ENCODE measurements at regions not wholly inside any gene's neighbourhood (a gene's known extent, or its start where the extent isn't known, plus 50 kb on each side); places are given as distances from the start of the nearest gene placed in this dataset.
A peak's percentile ranks its signal among the peaks of the same experiment; 100 is the strongest.

GRCh38 chr9:24293386-24293785 is 252.3 kb downstream of the IZUMO3 start:
- no peak overlapping the region for H3K27ac ChIP-seq
- 2 to 4% methylated on average over 4 of the region's 4 CpGs for WGBS, 2 experiments (ENCODE audit: low coverage in 1 of 2, low lambda C conversion rate in 2 of 2, missing lambda C conversion rate in 2 of 2)
- no peaks in the 10 kb centered on the region for H3K9me2 ChIP-seq (ENCODE audit: insufficient read depth)
- no peaks in the 10 kb centered on the region for H3K79me2 ChIP-seq (ENCODE audit: insufficient read depth)
- H4K20me1 ChIP-seq (ENCODE audit: insufficient read depth), result no peaks in the 10 kb centered on the region
- no peak overlapping the region for H3K4me3 ChIP-seq
- DNase-seq, result no peak
- in situ Hi-C loops (cut with MboI), result no loop called here
- no peak overlapping the region for H3K9ac ChIP-seq
- TF ChIP-seq EZH2phosphoT487 (IDR thresholded peaks at IDR 0.05; ENCODE audit: insufficient read depth, low read depth), result no peak
- no peak for TF ChIP-seq EZH2 (IDR thresholded peaks at IDR 0.05; ENCODE audit: insufficient read depth, poor library complexity, severe bottlenecking)
- no peaks in the 10 kb centered on the region for H3K27me3 ChIP-seq (replicated peaks; ENCODE audit: insufficient read depth)
- H3K9me3 ChIP-seq (ENCODE audit: low read depth), result no peaks in the 10 kb centered on the region
- H2AFZ ChIP-seq, result no peak overlapping the region
- H3K36me3 ChIP-seq (ENCODE audit: low read depth), result no peaks in the 10 kb centered on the region
- no peaks in the 10 kb centered on the region for H3K4me1 ChIP-seq (ENCODE audit: insufficient read depth)
- H3K4me2 ChIP-seq (ENCODE audit: unreplicated experiment), result no peak overlapping the region
- H3F3A ChIP-seq (ENCODE audit: insufficient read depth), result no peaks in the 10 kb centered on the region

DNA sequence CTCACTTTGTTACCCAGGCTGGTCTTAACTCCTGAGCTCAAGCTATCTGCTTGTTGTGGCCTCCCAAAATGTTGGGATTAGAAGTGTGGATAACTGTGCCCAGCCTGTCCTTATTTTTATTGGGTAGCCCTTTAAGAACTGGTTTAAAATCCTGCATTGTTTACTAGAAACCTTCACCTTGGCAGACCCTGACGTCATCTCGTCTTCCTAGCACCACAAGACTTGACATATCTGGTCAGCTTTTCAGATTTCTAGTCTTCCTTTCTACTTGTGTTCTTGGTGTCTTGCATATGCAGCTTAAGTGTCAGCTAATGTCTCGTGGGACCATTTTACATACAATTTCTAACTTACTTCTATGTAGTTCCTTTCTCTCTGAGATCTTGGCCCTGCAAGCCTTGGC is 258.9 kb downstream of the IZUMO3 start:
- Histone ChIP-seq H4K20me1 (ENCODE audit: insufficient read depth) (no peaks in the 10 kb centered on the region), H3K27ac (no peak overlapping the region), H3K36me3 (ENCODE audit: low read depth) (no peaks in the 10 kb centered on the region), H3K4me2 (ENCODE audit: unreplicated experiment) (no peak overlapping the region), H3K9me3 (ENCODE audit: low read depth) (no peaks in the 10 kb centered on the region), H3K9ac (no peak overlapping the region), H2AFZ (no peak overlapping the region), H3F3A (ENCODE audit: insufficient read depth) (no peaks in the 10 kb centered on the region), H3K4me3 (no peak overlapping the region), H3K4me1 (ENCODE audit: insufficient read depth) (no peaks in the 10 kb centered on the region), H3K9me2 (ENCODE audit: insufficient read depth) (no peaks in the 10 kb centered on the region), H3K27me3 (replicated peaks; ENCODE audit: insufficient read depth) (no peaks in the 10 kb centered on the region), H3K79me2 (ENCODE audit: insufficient read depth) (no peaks in the 10 kb centered on the region)
- TF ChIP-seq EZH2 (IDR thresholded peaks at IDR 0.05; ENCODE audit: insufficient read depth, poor library complexity, severe bottlenecking) (no peak), EZH2phosphoT487 (IDR thresholded peaks at IDR 0.05; ENCODE audit: insufficient read depth, low read depth) (no peak)
- DNase-seq, result no peak
- 2 to 8% methylated on average over 3 of the region's 3 CpGs for WGBS, 2 experiments (ENCODE audit: low coverage in 1 of 2, low lambda C conversion rate in 2 of 2, missing lambda C conversion rate in 2 of 2)
- in situ Hi-C loops (cut with MboI), result no loop called here

DNA sequence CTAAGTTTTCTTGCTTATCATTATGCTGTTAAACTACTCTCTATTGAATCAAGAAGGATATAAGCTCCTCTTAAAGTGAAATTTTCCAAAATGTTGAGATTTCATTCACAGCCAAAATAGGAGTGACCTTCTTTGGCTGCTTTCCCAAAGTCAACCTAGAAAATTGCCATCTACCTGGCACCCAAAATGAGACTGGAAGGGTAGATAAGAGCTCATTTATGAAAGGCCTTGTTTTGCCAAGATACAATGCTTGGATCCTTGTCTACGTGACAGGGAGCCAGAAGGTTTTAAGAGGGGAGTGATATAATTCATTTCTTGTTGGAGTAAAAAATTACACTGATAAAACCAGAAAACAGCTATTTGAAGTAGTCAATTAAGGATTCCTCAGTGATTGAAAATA is 287.1 kb downstream of the IZUMO3 start:
- Histone ChIP-seq H3F3A (ENCODE audit: insufficient read depth) (no peaks in the 10 kb centered on the region), H3K9me3 (ENCODE audit: low read depth) (no peaks in the 10 kb centered on the region), H4K20me1 (ENCODE audit: insufficient read depth) (no peaks in the 10 kb centered on the region), H3K27ac (no peak overlapping the region), H3K36me3 (ENCODE audit: low read depth) (no peaks in the 10 kb centered on the region), H3K4me2 (ENCODE audit: unreplicated experiment) (no peak overlapping the region), H3K79me2 (ENCODE audit: insufficient read depth) (no peaks in the 10 kb centered on the region), H2AFZ (no peak overlapping the region), H3K4me1 (ENCODE audit: insufficient read depth) (no peaks in the 10 kb centered on the region), H3K9ac (no peak overlapping the region), H3K27me3 (replicated peaks; ENCODE audit: insufficient read depth) (no peaks in the 10 kb centered on the region), H3K4me3 (no peak overlapping the region), H3K9me2 (ENCODE audit: insufficient read depth) (no peaks in the 10 kb centered on the region)
- TF ChIP-seq EZH2phosphoT487 (IDR thresholded peaks at IDR 0.05; ENCODE audit: insufficient read depth, low read depth) (no peak), EZH2 (IDR thresholded peaks at IDR 0.05; ENCODE audit: insufficient read depth, poor library complexity, severe bottlenecking) (no peak)
- DNase-seq, result no peak
- in situ Hi-C loops (cut with MboI), result no loop called here
- 0 to 3% methylated on average over 1 of the region's 1 CpG for WGBS, 2 experiments (ENCODE audit: low coverage in 1 of 2, low lambda C conversion rate in 2 of 2, missing lambda C conversion rate in 2 of 2)

GRCh38 chr9:24257726-24258125 is 288.0 kb downstream of the IZUMO3 start:
- in situ Hi-C loops (cut with MboI), result no loop called here
- Histone ChIP-seq H3K4me1 (ENCODE audit: insufficient read depth) (no peaks in the 10 kb centered on the region), H3K36me3 (ENCODE audit: low read depth) (no peaks in the 10 kb centered on the region), H3K27me3 (replicated peaks; ENCODE audit: insufficient read depth) (no peaks in the 10 kb centered on the region), H3K27ac (no peak overlapping the region), H3K9me3 (ENCODE audit: low read depth) (no peaks in the 10 kb centered on the region), H3K4me2 (ENCODE audit: unreplicated experiment) (no peak overlapping the region), H3K9me2 (ENCODE audit: insufficient read depth) (no peaks in the 10 kb centered on the region), H2AFZ (no peak overlapping the region), H4K20me1 (ENCODE audit: insufficient read depth) (no peaks in the 10 kb centered on the region), H3K79me2 (ENCODE audit: insufficient read depth) (no peaks in the 10 kb centered on the region), H3K9ac (no peak overlapping the region), H3F3A (ENCODE audit: insufficient read depth) (no peaks in the 10 kb centered on the region), H3K4me3 (no peak overlapping the region)
- no peak for TF ChIP-seq EZH2 (IDR thresholded peaks at IDR 0.05; ENCODE audit: insufficient read depth, poor library complexity, severe bottlenecking)
- no peak for TF ChIP-seq EZH2phosphoT487 (IDR thresholded peaks at IDR 0.05; ENCODE audit: insufficient read depth, low read depth)
- no peak for DNase-seq
- WGBS, 2 experiments (ENCODE audit: low coverage in 1 of 2, low lambda C conversion rate in 2 of 2, missing lambda C conversion rate in 2 of 2), result 0% methylated on average over 1 of the region's 1 CpG

- H3K9me2 ChIP-seq (ENCODE audit: insufficient read depth), result no peaks in the 10 kb centered on the region
- H3K4me3 ChIP-seq, result no peak overlapping the region
- in situ Hi-C loops (cut with MboI), result no loop called here
- H3K9me3 ChIP-seq (ENCODE audit: low read depth), result no peaks in the 10 kb centered on the region
- H3K79me2 ChIP-seq (ENCODE audit: insufficient read depth), result no peaks in the 10 kb centered on the region
- no peaks in the 10 kb centered on the region for H3K36me3 ChIP-seq (ENCODE audit: low read depth)
- no peak overlapping the region for H2AFZ ChIP-seq
- WGBS, 2 experiments (ENCODE audit: low coverage in 1 of 2, low lambda C conversion rate in 2 of 2, missing lambda C conversion rate in 2 of 2), result 22 to 23% methylated on average over 2 of the region's 2 CpGs
- no peaks in the 10 kb centered on the region for H4K20me1 ChIP-seq (ENCODE audit: insufficient read depth)
- H3K4me1 ChIP-seq (ENCODE audit: insufficient read depth), result no peaks in the 10 kb centered on the region
- no peak overlapping the region for H3K4me2 ChIP-seq (ENCODE audit: unreplicated experiment)
- no peaks in the 10 kb centered on the region for H3F3A ChIP-seq (ENCODE audit: insufficient read depth)
- peak; percentile 65 for DNase-seq
- TF ChIP-seq EZH2 (IDR thresholded peaks at IDR 0.05; ENCODE audit: insufficient read depth, poor library complexity, severe bottlenecking), result no peak
- TF ChIP-seq EZH2phosphoT487 (IDR thresholded peaks at IDR 0.05; ENCODE audit: insufficient read depth, low read depth), result no peak
- H3K9ac ChIP-seq, result no peak overlapping the region
- no peaks in the 10 kb centered on the region for H3K27me3 ChIP-seq (replicated peaks; ENCODE audit: insufficient read depth)
- no peak overlapping the region for H3K27ac ChIP-seq
These were observed 299.7 kb downstream of the IZUMO3 start for GRCh38 chr9:24245988-24246387.
